Tibial artery (tissue), 4 donors: ENCODE measurements at regions not wholly inside any gene's neighbourhood (a gene's known extent, or its start where the extent isn't known, plus 50 kb on each side); places are given as distances from the start of the nearest gene placed in this dataset.
"Not testable (repeated sequence)": the region's sequence is repeated elsewhere in the genome, so short reads cannot be mapped to it uniquely, and the experiment has no call there.

Source experiments
- DNase-seq, 2 donors: peaks; one replicate each; pipeline ENCODE4 v3.0.0-alpha.2; 2019
- H3K27ac ChIP-seq, 2 donors: fragments of 200-600 bp; sonication (generic) in 1 of 2; 1 replicate in 1 of 2; 2 replicates in 1 of 2; pipeline ENCODE4 v1.5.1; 2018 to 2019; ENCODE audit warnings: mild to moderate bottlenecking in 1 of 2
- H3K27me3 ChIP-seq, 2 donors: fragments of 200-600 bp; sonication (generic) in 1 of 2; one replicate each; pipeline versions ENCODE4 v1.5.1 to v1.6.0; 2016 to 2019
- H3K36me3 ChIP-seq, 3 donors: fragments of 200-600 bp; sonication (generic) in 2 of 3; one replicate each; pipeline ENCODE4 v1.5.1; 2016 to 2019; ENCODE audit warnings: mild to moderate bottlenecking in 2 of 3
- H3K4me1 ChIP-seq, 4 donors: fragments of 200-600 bp; sonication (generic) in 2 of 4; 1 replicate in 3 of 4; 2 replicates in 1 of 4; pipeline ENCODE4 v1.5.1; 2016 to 2019
- H3K4me3 ChIP-seq, 2 donors: fragments of 200-600 bp; sonication (generic) in 1 of 2; 1 replicate in 1 of 2; 2 replicates in 1 of 2; pipeline ENCODE4 v1.5.1; 2018 to 2019; ENCODE audit warnings: mild to moderate bottlenecking in 2 of 2
- H3K9me3 ChIP-seq, 3 donors: fragments of 200-600 bp; sonication (generic) in 1 of 3; one replicate each; pipeline ENCODE4 v1.5.1; 2016 to 2019
- intact Hi-C: fragments of 100-400 bp; cut with DNase I; formaldehyde crosslinking; loops from one replicate; pipeline ENCODE4 v1.15.0; 2023; ENCODE audit warnings: low total_unique reads
- TF ChIP-seq, protein P1 (sequence below), 2 experiments: fragments of 200-600 bp in 1 of 2; fragments of 450-650 bp in 1 of 2; IDR thresholded peaks; one replicate each; pipeline ENCODE4 v1.5.1; 2017 to 2019; ENCODE audit warnings: antibody characterized with exemption in 2 of 2, mild to moderate bottlenecking in 1 of 2, moderate library complexity in 1 of 2

DNA sequence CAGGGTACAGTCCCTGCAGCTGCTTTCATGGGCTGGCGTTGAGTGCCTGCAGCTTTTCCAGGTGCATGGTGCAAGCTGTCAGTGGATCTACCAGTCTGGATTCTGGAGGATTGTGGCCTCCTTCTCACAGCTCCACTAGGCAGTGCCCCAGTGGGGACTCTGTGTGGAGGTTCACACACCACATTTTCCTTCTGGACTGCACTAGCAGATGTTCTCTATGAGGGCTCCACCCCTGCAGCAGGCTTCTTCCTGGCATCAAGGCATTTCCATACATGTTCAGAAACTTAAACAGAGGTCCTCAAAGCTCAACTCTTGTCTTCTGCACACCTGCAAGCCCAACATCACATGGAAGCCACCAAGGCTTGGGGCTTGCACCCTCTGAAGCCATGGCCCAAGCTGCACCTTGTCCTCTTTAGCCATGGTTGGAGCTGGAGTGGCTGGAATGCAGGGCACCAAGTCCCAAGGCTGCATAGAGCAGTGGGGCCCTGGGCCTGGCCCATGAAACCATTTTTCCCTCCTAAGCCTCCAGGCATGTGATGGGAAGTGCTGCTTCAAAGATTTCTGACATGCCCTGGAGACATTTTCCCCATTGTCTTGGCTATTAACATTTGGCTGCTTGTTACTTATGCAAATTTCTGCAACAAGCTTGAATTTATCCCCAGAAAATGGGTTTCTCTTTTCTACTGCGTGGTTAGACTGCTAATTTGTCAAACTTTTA lies 250.2 kb upstream of the COPS8 start:
- DNase-seq = no peak
- TF ChIP-seq, protein P1, sequence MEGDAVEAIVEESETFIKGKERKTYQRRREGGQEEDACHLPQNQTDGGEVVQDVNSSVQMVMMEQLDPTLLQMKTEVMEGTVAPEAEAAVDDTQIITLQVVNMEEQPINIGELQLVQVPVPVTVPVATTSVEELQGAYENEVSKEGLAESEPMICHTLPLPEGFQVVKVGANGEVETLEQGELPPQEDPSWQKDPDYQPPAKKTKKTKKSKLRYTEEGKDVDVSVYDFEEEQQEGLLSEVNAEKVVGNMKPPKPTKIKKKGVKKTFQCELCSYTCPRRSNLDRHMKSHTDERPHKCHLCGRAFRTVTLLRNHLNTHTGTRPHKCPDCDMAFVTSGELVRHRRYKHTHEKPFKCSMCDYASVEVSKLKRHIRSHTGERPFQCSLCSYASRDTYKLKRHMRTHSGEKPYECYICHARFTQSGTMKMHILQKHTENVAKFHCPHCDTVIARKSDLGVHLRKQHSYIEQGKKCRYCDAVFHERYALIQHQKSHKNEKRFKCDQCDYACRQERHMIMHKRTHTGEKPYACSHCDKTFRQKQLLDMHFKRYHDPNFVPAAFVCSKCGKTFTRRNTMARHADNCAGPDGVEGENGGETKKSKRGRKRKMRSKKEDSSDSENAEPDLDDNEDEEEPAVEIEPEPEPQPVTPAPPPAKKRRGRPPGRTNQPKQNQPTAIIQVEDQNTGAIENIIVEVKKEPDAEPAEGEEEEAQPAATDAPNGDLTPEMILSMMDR (IDR thresholded peaks at IDR 0.05) = no peak
- Histone ChIP-seq H3K4me1 (peaks cover 0 to 63% (median 10%) of the 10 kb centered on the region in 4 donors), H3K4me3 (no peak overlapping the region), H3K9me3 (no peaks in the 10 kb centered on the region), H3K27me3 (no peaks in the 10 kb centered on the region), H3K36me3 (no peaks in the 10 kb centered on the region), H3K27ac (peak overlapping the region in 1 of 2 donors; percentile 33)
- intact Hi-C loops = no loop called here

DNA sequence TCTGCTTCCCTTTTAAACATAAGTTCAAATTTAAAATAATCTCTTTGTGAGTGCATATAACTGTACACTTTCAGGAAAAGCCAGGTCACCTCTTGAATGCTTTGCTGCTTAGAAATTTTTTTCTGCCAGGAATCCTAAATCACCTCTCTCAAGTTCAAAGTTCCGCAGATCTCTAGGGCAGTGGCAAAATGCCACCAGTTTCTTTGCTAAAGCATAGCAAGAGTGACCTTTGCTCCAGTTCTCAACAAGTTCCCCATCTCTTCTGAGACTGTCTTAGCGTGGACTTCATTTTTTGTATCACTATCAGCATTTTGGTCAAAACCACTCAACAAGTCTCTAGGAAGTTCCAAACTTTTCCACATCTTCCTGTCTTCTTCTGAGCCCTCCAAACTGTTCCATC lies 249.7 kb upstream of the COPS8 start:
- H3K27me3 ChIP-seq, H3K36me3 ChIP-seq, DNase-seq, H3K4me3 ChIP-seq, H3K9me3 ChIP-seq, intact Hi-C loops: not testable (repeated sequence)
- H3K27ac ChIP-seq = peak overlapping the region in 1 of 2 donors; percentile 33
- peaks cover 0 to 63% (median 10%) of the 10 kb centered on the region in 4 donors for H3K4me1 ChIP-seq

DNA sequence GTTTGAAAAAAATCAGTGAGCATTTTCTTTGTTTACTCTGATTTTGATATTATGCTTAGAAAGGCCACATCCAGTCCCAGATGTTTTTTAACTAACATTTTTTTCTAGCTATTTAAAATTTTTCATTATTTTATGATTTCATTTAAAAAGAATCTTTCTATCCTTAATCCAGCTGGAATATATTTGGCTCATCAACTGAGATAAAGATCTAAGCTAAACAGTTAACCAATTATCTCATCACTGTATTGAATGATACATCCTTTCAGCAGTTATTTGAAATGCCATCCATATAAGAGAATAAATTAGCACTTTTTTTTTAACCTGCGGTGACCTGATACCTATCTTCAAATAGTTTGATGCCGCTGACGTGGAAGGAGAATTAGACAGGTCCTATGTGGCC lies 245.5 kb upstream of the COPS8 start:
- no peak for DNase-seq
- Histone ChIP-seq H3K36me3 (no peaks in the 10 kb centered on the region), H3K9me3 (no peaks in the 10 kb centered on the region), H3K4me3 (no peak overlapping the region), H3K27me3 (no peaks in the 10 kb centered on the region), H3K27ac (peak overlapping the region; percentile 46 to 65), H3K4me1 (peaks cover 0 to 53% (median 11%) of the 10 kb centered on the region in 4 donors)
- TF ChIP-seq, protein P1 (IDR thresholded peaks at IDR 0.05) = no peak
- intact Hi-C loops = loop anchor here (2.0 kb wide), 1 partner anchor 51 kb away; no protein-coding TSS in a partner anchor

DNA sequence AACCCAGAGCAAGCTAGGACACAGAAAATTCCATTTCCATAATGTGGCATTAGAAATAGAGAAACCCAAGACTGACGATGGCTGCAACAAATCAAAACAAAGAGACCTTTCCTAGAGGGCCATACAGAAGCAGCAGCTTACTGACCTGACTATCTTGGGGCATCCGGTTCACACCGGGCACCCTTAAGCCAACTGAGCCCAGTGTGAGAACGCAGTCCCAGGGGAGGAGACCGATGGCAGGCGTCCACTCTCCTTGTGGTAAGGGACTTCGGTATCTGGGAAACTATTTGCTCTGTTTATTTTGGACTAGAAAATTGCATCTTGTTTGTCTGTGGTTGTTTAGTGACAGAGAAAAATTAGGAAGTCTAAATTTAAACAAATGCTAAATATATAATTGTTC lies 244.8 kb upstream of the COPS8 start:
- DNase-seq = peak; percentile 48 to 84
- TF ChIP-seq, protein P1 (IDR thresholded peaks at IDR 0.05) = no peak
- intact Hi-C loops = loop anchor here (2.0 kb wide), 1 partner anchor 50 kb away; no protein-coding TSS in a partner anchor

DNA sequence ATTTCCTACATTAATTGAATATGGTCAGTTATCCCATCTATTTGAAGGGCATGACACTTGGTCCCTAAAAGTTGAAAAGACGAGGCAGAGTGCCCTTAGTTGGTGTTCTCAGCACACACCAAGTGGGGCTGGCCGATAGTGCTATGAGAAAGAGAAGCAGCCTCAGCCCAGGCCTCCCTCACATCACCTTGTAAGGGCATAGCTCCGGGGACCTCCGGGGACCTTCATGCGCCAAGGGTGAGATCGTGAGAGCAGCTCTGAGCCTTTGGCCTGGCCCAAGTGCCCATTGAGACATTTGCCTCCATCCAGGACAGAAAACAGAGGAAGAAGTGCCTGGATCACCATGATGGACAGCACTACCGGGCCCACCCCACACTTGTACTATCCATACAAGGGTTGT lies 244.3 kb upstream of the COPS8 start:
- H3K9me3 ChIP-seq = no peaks in the 10 kb centered on the region
- TF ChIP-seq, protein P1 (IDR thresholded peaks at IDR 0.05) = no peak
- DNase-seq = peak; percentile 38 to 83
- intact Hi-C loops = loop anchor here (2.0 kb wide), 1 partner anchor 49 kb away; no protein-coding TSS in a partner anchor
- H3K4me1 ChIP-seq = peaks cover 0 to 52% (median 11%) of the 10 kb centered on the region in 4 donors
- no peak overlapping the region for H3K4me3 ChIP-seq
- no peaks in the 10 kb centered on the region for H3K27me3 ChIP-seq
- no peaks in the 10 kb centered on the region for H3K36me3 ChIP-seq
- peak overlapping the region; percentile 46 to 65 for H3K27ac ChIP-seq

More for the DNA sequence above, 244.8 kb upstream of the COPS8 start:
- peak overlapping the region; percentile 46 to 65 for H3K27ac ChIP-seq
- H3K36me3 ChIP-seq = no peaks in the 10 kb centered on the region
- peaks cover 0 to 53% (median 11%) of the 10 kb centered on the region in 4 donors for H3K4me1 ChIP-seq
- no peak overlapping the region for H3K4me3 ChIP-seq
- H3K9me3 ChIP-seq = no peaks in the 10 kb centered on the region
- H3K27me3 ChIP-seq = no peaks in the 10 kb centered on the region

DNA sequence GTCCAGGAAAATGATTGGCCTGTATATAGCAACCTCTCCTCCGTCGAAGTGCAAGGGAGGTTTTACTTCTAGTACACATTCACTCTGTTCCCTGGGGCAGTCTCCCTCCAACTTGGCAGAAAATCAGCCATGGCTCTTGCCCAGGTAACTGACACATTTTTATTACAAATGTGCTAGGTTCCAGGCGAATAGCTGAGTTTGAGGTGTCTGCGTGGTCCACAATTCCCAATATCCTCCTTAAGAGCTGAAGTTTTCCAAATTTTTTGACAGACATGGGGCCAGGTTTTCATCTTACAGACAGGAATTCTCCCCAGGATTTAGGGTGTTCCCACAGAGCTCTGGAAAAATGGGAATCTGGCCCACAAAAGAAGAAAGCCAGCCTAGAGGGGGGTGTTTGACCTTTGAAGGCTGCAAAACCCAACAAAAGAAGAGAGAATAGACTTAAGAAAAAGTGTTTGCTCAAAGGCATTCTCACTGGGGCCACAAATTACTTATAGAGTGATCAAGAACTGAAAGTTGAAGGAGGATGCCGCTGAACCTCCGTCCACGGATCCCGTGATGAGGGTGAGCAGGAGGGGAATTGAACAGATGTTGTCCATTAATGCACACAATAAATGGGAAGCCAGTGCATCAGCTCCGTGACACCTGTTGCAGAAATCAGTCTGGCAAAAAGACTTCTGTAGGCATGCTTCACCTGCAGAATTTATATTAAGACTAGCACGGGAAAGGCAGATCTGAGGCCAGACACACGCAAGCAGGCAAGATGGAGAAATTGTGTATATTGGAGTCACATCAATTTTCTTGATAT lies 242.3 kb upstream of the COPS8 start:
- peak overlapping the region; percentile 46 to 65 for H3K27ac ChIP-seq
- no peak for DNase-seq
- H3K9me3 ChIP-seq = no peaks in the 10 kb centered on the region
- H3K4me3 ChIP-seq = no peak overlapping the region
- H3K27me3 ChIP-seq = no peaks in the 10 kb centered on the region
- TF ChIP-seq, protein P1 (IDR thresholded peaks at IDR 0.05) = no peak
- intact Hi-C loops = no loop called here
- no peaks in the 10 kb centered on the region for H3K36me3 ChIP-seq
- H3K4me1 ChIP-seq = peaks cover 0 to 44% (median 11%) of the 10 kb centered on the region in 4 donors
